ENCODE measurements at regions not wholly inside any gene's neighbourhood (a gene's known extent, or its start where the extent isn't known, plus 50 kb on each side); places are given as distances from the start of the nearest gene placed in this dataset.

- Histone ChIP-seq H3K27ac (ENCODE audit: low read depth, low read length) (peak overlapping the region; percentile 99), H3K4me2 (ENCODE audit: insufficient read depth, low read length) (peak overlapping the region; percentile 75), H3K4me1 (ENCODE audit: insufficient read depth, low read length) (peaks cover 33% of the 10 kb centered on the region), H3K9me3 (ENCODE audit: low read depth, low read length) (no peaks in the 10 kb centered on the region), H3K27me3 (ENCODE audit: insufficient read depth, low read length) (no peaks in the 10 kb centered on the region), H3K79me2 (ENCODE audit: insufficient read depth, low read length) (no peaks in the 10 kb centered on the region), H3K4me3 (ENCODE audit: insufficient read depth, low read length) (no peak overlapping the region), H4K20me1 (ENCODE audit: insufficient read depth, low read length) (no peaks in the 10 kb centered on the region), H2AFZ (ENCODE audit: low read length) (no peak overlapping the region), H3K36me3 (ENCODE audit: insufficient read depth, low read length) (no peaks in the 10 kb centered on the region)
- TF ChIP-seq CTCF (IDR thresholded peaks at IDR 0.05; ENCODE audit: extremely low read depth, low read depth, low read length): no peak
- no peak for DNase-seq (ENCODE audit: insufficient read length, low spot score, missing footprints)
Measured at GRCh38 chr13:30848332-30849027, 57.6 kb upstream of the MEDAG start.

- no peak overlapping the region for H2AFZ ChIP-seq (ENCODE audit: low read length)
- H4K20me1 ChIP-seq (ENCODE audit: insufficient read depth, low read length): no peaks in the 10 kb centered on the region
- H3K27ac ChIP-seq (ENCODE audit: low read depth, low read length): no peak overlapping the region
- no peaks in the 10 kb centered on the region for H3K36me3 ChIP-seq (ENCODE audit: insufficient read depth, low read length)
- no peaks in the 10 kb centered on the region for H3K27me3 ChIP-seq (ENCODE audit: insufficient read depth, low read length)
- DNase-seq (ENCODE audit: insufficient read length, low spot score, missing footprints): no peak
- H3K4me2 ChIP-seq (ENCODE audit: insufficient read depth, low read length): no peak overlapping the region
- H3K4me1 ChIP-seq (ENCODE audit: insufficient read depth, low read length): peaks cover 33% of the 10 kb centered on the region
- H3K9me3 ChIP-seq (ENCODE audit: low read depth, low read length): no peaks in the 10 kb centered on the region
- no peaks in the 10 kb centered on the region for H3K79me2 ChIP-seq (ENCODE audit: insufficient read depth, low read length)
- no peak for TF ChIP-seq CTCF (IDR thresholded peaks at IDR 0.05; ENCODE audit: extremely low read depth, low read depth, low read length)
- no peak overlapping the region for H3K4me3 ChIP-seq (ENCODE audit: insufficient read depth, low read length)
Measured at GRCh38 chr13:30849611-30850010, 56.5 kb upstream of the MEDAG start.

GRCh38 chr13:30850204-30850866, 55.7 kb upstream of the MEDAG start:
- Histone ChIP-seq H2AFZ (ENCODE audit: low read length) (no peak overlapping the region), H3K27ac (ENCODE audit: low read depth, low read length) (peak overlapping the region; percentile 44), H3K27me3 (ENCODE audit: insufficient read depth, low read length) (no peaks in the 10 kb centered on the region), H3K4me2 (ENCODE audit: insufficient read depth, low read length) (no peak overlapping the region), H4K20me1 (ENCODE audit: insufficient read depth, low read length) (no peaks in the 10 kb centered on the region), H3K79me2 (ENCODE audit: insufficient read depth, low read length) (no peaks in the 10 kb centered on the region), H3K4me1 (ENCODE audit: insufficient read depth, low read length) (peaks cover 32% of the 10 kb centered on the region), H3K9me3 (ENCODE audit: low read depth, low read length) (no peaks in the 10 kb centered on the region), H3K4me3 (ENCODE audit: insufficient read depth, low read length) (no peak overlapping the region), H3K36me3 (ENCODE audit: insufficient read depth, low read length) (no peaks in the 10 kb centered on the region)
- no peak for DNase-seq (ENCODE audit: insufficient read length, low spot score, missing footprints)
- no peak for TF ChIP-seq CTCF (IDR thresholded peaks at IDR 0.05; ENCODE audit: extremely low read depth, low read depth, low read length)

- no peak for TF ChIP-seq CTCF (IDR thresholded peaks at IDR 0.05; ENCODE audit: extremely low read depth, low read depth, low read length)
- Histone ChIP-seq H3K9me3 (ENCODE audit: low read depth, low read length) (no peaks in the 10 kb centered on the region), H4K20me1 (ENCODE audit: insufficient read depth, low read length) (no peaks in the 10 kb centered on the region), H3K4me2 (ENCODE audit: insufficient read depth, low read length) (no peak overlapping the region), H3K27ac (ENCODE audit: low read depth, low read length) (no peak overlapping the region), H3K79me2 (ENCODE audit: insufficient read depth, low read length) (no peaks in the 10 kb centered on the region), H3K4me3 (ENCODE audit: insufficient read depth, low read length) (no peak overlapping the region), H3K4me1 (ENCODE audit: insufficient read depth, low read length) (peaks cover 27% of the 10 kb centered on the region), H3K36me3 (ENCODE audit: insufficient read depth, low read length) (no peaks in the 10 kb centered on the region), H2AFZ (ENCODE audit: low read length) (no peak overlapping the region), H3K27me3 (ENCODE audit: insufficient read depth, low read length) (no peaks in the 10 kb centered on the region)
- DNase-seq (ENCODE audit: insufficient read length, low spot score, missing footprints): no peak
Measured at GRCh38 chr13:30850867-30851211, 55.2 kb upstream of the MEDAG start.

Data from osteoblast (primary cell).